GM12878 (cell line): ENCODE measurements at regions not wholly inside any gene's neighbourhood (a gene's known extent, or its start where the extent isn't known, plus 50 kb on each side); places are given as distances from the start of the nearest gene placed in this dataset.
A peak's percentile ranks its signal among the peaks of the same experiment; 100 is the strongest.

Experiments
- ATAC-seq: fragments of 200-7000 bp; cut with Tn5 transposase; 3 replicates; pipeline ENCODE4 v1.9.1; 2020; ENCODE audit warnings: mild to moderate bottlenecking, moderate library complexity
- BruUV-seq: library from RNA; stranded (reverse); fragments of 400-500 nt; replicated peaks from 2 replicates; lab custom pipeline; 2021; lab: Mats Ljungman, UMichigan
- CTCF ChIA-PET: fragments of 300-600 bp; sonication (Branson Sonifier 250); formaldehyde crosslinking; extraction: SDS; loops from one replicate; lab custom pipeline; 2021; ENCODE audit warnings: inconsistent platforms; lab: Yijun Ruan, JAX
- POLR2A ChIA-PET: fragments of 350-600 bp; formaldehyde crosslinking; extraction: SDS; loops from one replicate; lab custom pipeline; 2021; ENCODE audit warnings: inconsistent platforms; lab: Charles Lee
- RAD21 ChIA-PET: fragments of 300-600 bp; sonication (Branson Sonifier 250); formaldehyde crosslinking; loops from one replicate; lab custom pipeline; 2023; ENCODE audit warnings: antibody characterized with exemption; ENCODE audit not compliant: unreplicated experiment; lab: Charles Lee
- SMC1A ChIA-PET: fragments of 300-600 bp; sonication (Branson Sonifier 250); formaldehyde crosslinking; loops from one replicate; lab custom pipeline; 2023; ENCODE audit not compliant: unreplicated experiment, uncharacterized antibody; lab: Charles Lee
- DNase-seq: peaks from one replicate; pipeline ENCODE4 v3.0.0-alpha.2; 2011; ENCODE audit warnings: low read depth, low spot score
- FAIRE-seq: peaks from 3 replicates; lab custom pipeline; 2011; peaks lifted over from hg19 to GRCh38; lab: Jason Lieb, UNC
- H2AFZ ChIP-seq: 2 replicates; pipeline ENCODE4 v1.6.0; 2011; ENCODE audit warnings: low read depth, low read length, control low read depth; ENCODE audit not compliant: control insufficient read depth
- H3K27ac ChIP-seq: 2 replicates; pipeline ENCODE4 v1.5.1; 2011; ENCODE audit warnings: control low read depth; ENCODE audit not compliant: control insufficient read depth, insufficient read depth
- H3K27me3 ChIP-seq, 2 experiments: replicated peaks in 1 of 2; 2 replicates each; pipeline versions ENCODE4 v1.6.0 to v1.6.1; 2011; ENCODE audit warnings: low read length in 1 of 2; ENCODE audit not compliant: control insufficient read depth in 2 of 2, insufficient read depth in 2 of 2
- H3K36me3 ChIP-seq, 2 experiments: 2 replicates each; pipeline ENCODE4 v1.5.1; 2011; ENCODE audit warnings: low read length in 1 of 2; ENCODE audit not compliant: control insufficient read depth in 2 of 2, insufficient read depth in 2 of 2
- H3K4me1 ChIP-seq: 2 replicates; pipeline ENCODE4 v1.6.1; 2011; ENCODE audit warnings: mild to moderate bottlenecking, low read length, moderate library complexity, mixed read lengths; ENCODE audit not compliant: control insufficient read depth, insufficient read depth
- H3K4me2 ChIP-seq: 2 replicates; pipeline ENCODE4 v1.6.0; 2011; ENCODE audit warnings: control low read depth; ENCODE audit not compliant: control insufficient read depth, insufficient read depth
- H3K4me3 ChIP-seq: fragments of 200-600 bp; sonication (generic); 2 replicates; pipeline ENCODE4 v1.5.1; 2016
- H3K79me2 ChIP-seq: 2 replicates; pipeline ENCODE4 v1.6.0; 2011; ENCODE audit warnings: low read length; ENCODE audit not compliant: control insufficient read depth, insufficient read depth
- H3K9ac ChIP-seq: 2 replicates; pipeline ENCODE4 v1.8.0; 2011; ENCODE audit warnings: low read length, control low read depth, mixed read lengths; ENCODE audit not compliant: control insufficient read depth, insufficient read depth
- H3K9me3 ChIP-seq: replicated peaks from 3 replicates; pipeline ENCODE4 v1.5.1; 2011; ENCODE audit warnings: mild to moderate bottlenecking, low read length; ENCODE audit not compliant: control insufficient read depth, insufficient read depth
- H4K20me1 ChIP-seq: 2 replicates; pipeline ENCODE4 v1.6.0; 2011; ENCODE audit not compliant: control insufficient read depth, insufficient read depth
- ATF3 ChIP-seq: IDR thresholded peaks from 2 replicates; pipeline ENCODE4 v1.6.1; 2011; ENCODE audit warnings: low read depth, mild to moderate bottlenecking, low read length, moderate library complexity, borderline replicate concordance; ENCODE audit errors: extremely low read depth
- BCL11A ChIP-seq: IDR thresholded peaks from 2 replicates; pipeline ENCODE4 v1.6.1; 2011; ENCODE audit warnings: low read depth, low read length
- BHLHE40 ChIP-seq, 2 experiments: fragments of 450-650 bp in 1 of 2; IDR thresholded peaks; 2 replicates each; pipeline ENCODE4 v1.6.1; 2011 to 2017; ENCODE audit warnings: low read depth in 2 of 2, borderline replicate concordance in 1 of 2, improper control_type of control experiment in 1 of 2, low read length in 1 of 2, mild to moderate bottlenecking in 1 of 2
- CEBPB ChIP-seq, 2 experiments: fragments of 150-350 bp in 1 of 2; IDR thresholded peaks; 2 replicates each; pipeline ENCODE4 v1.6.1; 2012 to 2014; ENCODE audit warnings: low read depth in 2 of 2, low read length in 2 of 2, borderline replicate concordance in 1 of 2, inconsistent platforms in 1 of 2
- CHD4 ChIP-seq: fragments of 200-600 bp; sonication (generic); IDR thresholded peaks from 2 replicates; pipeline ENCODE4 v1.6.1; 2016; ENCODE audit warnings: mild to moderate bottlenecking
- EED ChIP-seq: sonication (generic); IDR thresholded peaks from 2 replicates; pipeline ENCODE4 v1.6.1; 2016; ENCODE audit warnings: antibody characterized with exemption, low read depth
- ETV6 ChIP-seq, 2 experiments: fragments of 450-650 bp in 1 of 2; IDR thresholded peaks in 1 of 2; conservative IDR thresholded peaks in 1 of 2; 2 replicates each; pipeline ENCODE4 v1.6.1; 2014; ENCODE audit warnings: antibody characterized with exemption in 1 of 2, borderline replicate concordance in 1 of 2, low read depth in 1 of 2, mild to moderate bottlenecking in 1 of 2, moderate library complexity in 1 of 2
- FOXK2 ChIP-seq: fragments of 450-650 bp; IDR thresholded peaks from 2 replicates; pipeline ENCODE4 v1.6.1; 2017; ENCODE audit warnings: mild to moderate bottlenecking, moderate library complexity
- GATAD2B ChIP-seq: fragments of 450-650 bp; conservative IDR thresholded peaks from 2 replicates; pipeline ENCODE4 v1.6.1; 2017; ENCODE audit warnings: low read depth, mild to moderate bottlenecking, moderate library complexity
- HDAC2 ChIP-seq: fragments of 200-600 bp; sonication (generic); IDR thresholded peaks from 2 replicates; pipeline ENCODE4 v1.6.1; 2017
- IKZF1 ChIP-seq: fragments of 450-650 bp; conservative IDR thresholded peaks from 2 replicates; pipeline ENCODE4 v1.6.1; 2017; ENCODE audit warnings: antibody characterized with exemption, mild to moderate bottlenecking
- IKZF2 ChIP-seq, 2 experiments: fragments of 450-650 bp; IDR thresholded peaks; 2 replicates each; pipeline ENCODE4 v1.6.1; 2017; ENCODE audit warnings: mild to moderate bottlenecking in 2 of 2, moderate library complexity in 2 of 2
- JUNB ChIP-seq: IDR thresholded peaks from 2 replicates; pipeline ENCODE4 v1.6.1; 2016; ENCODE audit warnings: antibody characterized with exemption, mild to moderate bottlenecking
- LARP7 ChIP-seq: fragments of 450-650 bp; IDR thresholded peaks from 2 replicates; pipeline ENCODE4 v1.6.1; 2017; ENCODE audit warnings: mild to moderate bottlenecking
- MYB ChIP-seq: fragments of 150-350 bp; IDR thresholded peaks from 2 replicates; pipeline ENCODE4 v1.6.1; 2014; ENCODE audit warnings: mild to moderate bottlenecking, low read depth, low read length, borderline replicate concordance
- MYC ChIP-seq: IDR thresholded peaks from 2 replicates; pipeline ENCODE4 v1.6.1; 2011; ENCODE audit warnings: mild to moderate bottlenecking, low read length, moderate library complexity, inconsistent platforms; ENCODE audit not compliant: insufficient read depth, insufficient replicate concordance, insufficient read length, severe bottlenecking
- POU2F2 ChIP-seq: IDR thresholded peaks from 3 replicates; pipeline ENCODE4 v1.6.1; 2011; ENCODE audit warnings: low read depth, mild to moderate bottlenecking, low read length, borderline replicate concordance
- RAD21 ChIP-seq: IDR thresholded peaks from 2 replicates; pipeline ENCODE4 v1.6.1; 2011; ENCODE audit warnings: mild to moderate bottlenecking, low read depth, low read length, moderate library complexity; ENCODE audit not compliant: insufficient read depth
- RFX5 ChIP-seq: IDR thresholded peaks from 2 replicates; pipeline ENCODE4 v1.6.1; 2011; ENCODE audit warnings: low read depth, low read length, improper control_type of control experiment
- RUNX3 ChIP-seq: IDR thresholded peaks from 2 replicates; pipeline ENCODE4 v1.6.1; 2012; ENCODE audit warnings: low read length, inconsistent platforms
- SIN3A ChIP-seq: IDR thresholded peaks from 2 replicates; pipeline ENCODE4 v1.6.1; 2012; ENCODE audit warnings: low read depth, low read length, improper control_type of control experiment
- TAF1 ChIP-seq: IDR thresholded peaks from 2 replicates; pipeline ENCODE4 v1.6.1; 2011; ENCODE audit warnings: mild to moderate bottlenecking, low read depth, low read length, borderline replicate concordance
- TBL1XR1 ChIP-seq: IDR thresholded peaks from 2 replicates; pipeline ENCODE4 v1.6.1; 2012; ENCODE audit warnings: low read depth, low read length, improper control_type of control experiment
- TCF12 ChIP-seq: IDR thresholded peaks from 2 replicates; pipeline ENCODE4 v1.6.1; 2011; ENCODE audit warnings: low read depth, mild to moderate bottlenecking, low read length
- TCF7 ChIP-seq: IDR thresholded peaks from 2 replicates; pipeline ENCODE4 v1.6.1; 2014; ENCODE audit warnings: antibody characterized with exemption, borderline replicate concordance
- ZNF384 ChIP-seq: IDR thresholded peaks from 2 replicates; pipeline ENCODE4 v1.6.1; 2012; ENCODE audit warnings: low read depth, mild to moderate bottlenecking, low read length, improper control_type of control experiment, borderline replicate concordance
- WGBS: methylation state at CpG from one replicate; pipeline ENCODE4 v1.1.6; 2016; ENCODE audit warnings: low lambda C conversion rate; ENCODE audit not compliant: insufficient replicate concordance, insufficient coverage; ENCODE audit errors: missing lambda C conversion rate; 5-methylcytosine and 5-hydroxymethylcytosine counted together
- in situ Hi-C: fragments of 300-500 bp; cut with MboI; formaldehyde crosslinking; loops from 9 replicates; pipeline ENCODE4 v1.14.3; 2018; ENCODE audit warnings: mixed read lengths
- intact Hi-C: fragments of 100-400 bp; cut with micrococcal nuclease; formaldehyde crosslinking; loops from one replicate; pipeline ENCODE4 v1.14.2; 2022; ENCODE audit not compliant: unreplicated experiment

GRCh38 chr6:144341831-144342527, 56.8 kb downstream of the UTRN start:
- WGBS: 17% methylated on average over 5 of the region's 5 CpGs
- in situ Hi-C loops (no loop called here), intact Hi-C loops (no loop called here)
- H3K4me1 ChIP-seq: peaks cover 25% of the 10 kb centered on the region
- no peak overlapping the region for H3K9ac ChIP-seq
- no peak overlapping the region for H2AFZ ChIP-seq
- DNase-seq (no peak), FAIRE-seq (no peak), ATAC-seq (peak; percentile 38)
- H3K9me3 ChIP-seq: no peaks in the 10 kb centered on the region
- H3K79me2 ChIP-seq: peaks cover 20% of the 10 kb centered on the region
- H4K20me1 ChIP-seq: no peaks in the 10 kb centered on the region
- RAD21 ChIA-PET: interaction anchor here (0.8 to 3.3 kb wide), 4 partner anchors 11 to 191 kb away, joined by 3 to 24 read pairs (median 4); partner anchors contain the start of gene STX11
- no peak overlapping the region for H3K4me3 ChIP-seq
- no peak overlapping the region for H3K27ac ChIP-seq
- BruUV-seq: no TSS peak
- H3K4me2 ChIP-seq: no peak overlapping the region
- CTCF ChIA-PET: interaction anchor here (1.0 to 2.3 kb wide), 3 partner anchors 12 to 58 kb away, joined by 3 to 9 read pairs (median 3); no protein-coding TSS in a partner anchor
- POLR2A ChIA-PET: interaction anchor here (0.8 kb wide), 1 partner anchor 12 kb away, joined by 4 read pairs; no protein-coding TSS in a partner anchor
- no peaks in the 10 kb centered on the region for H3K27me3 ChIP-seq
- H3K36me3 ChIP-seq: no peaks in the 10 kb centered on the region
- SMC1A ChIA-PET: interaction anchor here (0.9 to 5.3 kb wide), 8 partner anchors 11 to 178 kb away, joined by 3 to 35 read pairs (median 4); no protein-coding TSS in a partner anchor
- no peak for TF ChIP-seq LARP7
- TF ChIP-seq JUNB: peak; percentile 46; the same call in 1 of the 2 replicates
- peak; percentile 71 for TF ChIP-seq RUNX3
- TF ChIP-seq TBL1XR1: no peak
- no peak for TF ChIP-seq ZNF384
- no peak for TF ChIP-seq CEBPB (IDR thresholded peaks at IDR 0.05; ENCODE audit: borderline replicate concordance in 1 of 2, low read depth in 2 of 2, low read length in 2 of 2)
- TF ChIP-seq IKZF2 (IDR thresholded peaks at IDR 0.05): peak; percentile 64 to 66; a peak in 3 of 4 replicates
- TF ChIP-seq HDAC2: no peak
- TF ChIP-seq CHD4: no peak
- TF ChIP-seq TCF12: no peak
- TF ChIP-seq FOXK2: no peak
- TF ChIP-seq TAF1: no peak
- TF ChIP-seq BCL11A: no peak
- no peak for TF ChIP-seq BHLHE40 (IDR thresholded peaks at IDR 0.05; ENCODE audit: borderline replicate concordance in 1 of 2, low read depth in 2 of 2, low read length in 1 of 2)
- no peak for TF ChIP-seq ATF3
- peak; percentile 40; the same call in 1 of the 2 replicates for TF ChIP-seq IKZF1
- no peak for TF ChIP-seq GATAD2B
- TF ChIP-seq RAD21: no peak
- TF ChIP-seq SIN3A: no peak
- no peak for TF ChIP-seq RFX5
- no peak for TF ChIP-seq MYB
- TF ChIP-seq EED: peak; percentile 53; the same call in 1 of the 2 replicates
- peak in 1 of 2 experiments; percentile 61; a peak in 2 of 4 replicates for TF ChIP-seq ETV6 (conservative IDR thresholded peaks at IDR 0.05 in 1 of 2, IDR thresholded peaks at IDR 0.05 in 1 of 2; ENCODE audit: borderline replicate concordance in 1 of 2, low read depth in 1 of 2)
- TF ChIP-seq MYC: no peak
- TF ChIP-seq POU2F2: 0 out of 3 replicates have a peak, but pooled peaks have one; percentile 42
- no peak for TF ChIP-seq TCF7
